Activated CD4-positive, alpha-beta memory T cell treated with anti-CD3 and anti-CD28 coated beads, Interleukin-2, amount 10 ng/mL, durations not matched to agents 7 days and 5 days (primary cell): ENCODE measurements at regions not wholly inside any gene's neighbourhood (a gene's known extent, or its start where the extent isn't known, plus 50 kb on each side); places are given as distances from the start of the nearest gene placed in this dataset.

Experiments used
- CTCF ChIA-PET: fragments of 350-600 bp; sonication (Branson Sonifier 250); formaldehyde crosslinking; loops from one replicate; lab custom pipeline; 2021; ENCODE audit warnings: antibody characterized with exemption, inconsistent platforms; lab: Charles Lee
- POLR2A ChIA-PET: fragments of 350-600 bp; sonication (Branson Sonifier 250); formaldehyde crosslinking; loops from one replicate; lab custom pipeline; 2021; ENCODE audit warnings: antibody characterized with exemption; lab: Charles Lee
- DNase-seq: peaks from one replicate; pipeline ENCODE4 v3.0.0-alpha.2; 2020
- H3K27ac Mint-ChIP-seq: one replicate; pipeline ENCODE4 v1.8.0; 2021; ENCODE audit warnings: mild to moderate bottlenecking, mixed read lengths
- H3K27me3 Mint-ChIP-seq: one replicate; pipeline ENCODE4 v1.8.0; 2021; ENCODE audit warnings: mixed read lengths
- H3K36me3 Mint-ChIP-seq: one replicate; pipeline ENCODE4 v1.8.0; 2021; ENCODE audit warnings: low read depth, mixed read lengths
- H3K4me1 Mint-ChIP-seq: one replicate; pipeline ENCODE4 v1.8.0; 2021; ENCODE audit warnings: mixed read lengths
- H3K4me3 Mint-ChIP-seq: one replicate; pipeline ENCODE4 v1.8.0; 2021; ENCODE audit warnings: mild to moderate bottlenecking, mixed read lengths
- H3K9me3 Mint-ChIP-seq: one replicate; pipeline ENCODE4 v1.8.0; 2021; ENCODE audit warnings: mixed read lengths

DNA sequence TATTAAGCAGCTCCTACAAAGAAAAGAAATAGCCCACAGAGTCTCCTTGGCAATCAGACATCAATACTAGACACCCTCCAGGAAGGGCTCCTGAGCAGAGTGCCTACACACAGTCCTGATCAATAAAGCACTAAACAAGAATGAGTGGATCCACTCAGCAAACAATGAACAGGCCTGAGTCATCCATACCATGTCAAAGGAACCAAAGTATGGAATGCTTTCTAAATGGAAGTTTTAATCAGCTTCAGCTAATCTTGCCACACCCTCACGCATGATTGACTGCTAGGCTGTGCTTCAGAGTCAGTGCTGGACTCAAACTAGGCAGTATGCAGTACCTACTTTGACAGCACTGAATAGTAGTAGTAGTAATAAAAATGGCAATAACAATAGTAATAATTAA, 392.7 kb upstream of the HTR2A start:
- Mint-ChIP-seq H3K36me3 (no peaks in the 10 kb centered on the region), H3K9me3 (no peaks in the 10 kb centered on the region), H3K4me1 (no peaks in the 10 kb centered on the region), H3K27ac (no peak overlapping the region), H3K4me3 (no peak overlapping the region), H3K27me3 (no peaks in the 10 kb centered on the region)
- ChIA-PET CTCF (no interaction called here), POLR2A (no interaction called here)
- DNase-seq = no peak

DNA sequence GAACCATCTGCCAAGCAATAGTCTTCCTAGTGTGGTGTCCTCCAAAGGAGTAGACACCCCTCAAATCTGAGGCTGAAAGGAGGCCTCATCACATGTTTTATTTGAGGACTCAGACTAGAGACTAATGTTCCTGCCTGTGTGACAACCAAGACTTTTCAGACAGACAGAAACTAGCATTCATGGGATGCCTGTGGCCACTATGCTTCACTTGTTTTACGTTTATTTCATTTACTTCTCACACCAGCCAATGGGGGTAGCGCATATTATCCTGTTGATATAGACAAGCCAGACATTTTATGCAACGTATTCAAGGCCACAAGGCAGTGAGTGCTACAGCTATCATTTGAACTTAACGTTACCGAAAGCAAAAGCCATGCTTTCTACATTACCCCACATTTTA, 391.7 kb upstream of the HTR2A start:
- Mint-ChIP-seq H3K27ac (no peak overlapping the region), H3K4me3 (no peak overlapping the region), H3K36me3 (no peaks in the 10 kb centered on the region), H3K9me3 (no peaks in the 10 kb centered on the region), H3K27me3 (no peaks in the 10 kb centered on the region), H3K4me1 (no peaks in the 10 kb centered on the region)
- no peak for DNase-seq
- CTCF ChIA-PET = no interaction called here
- POLR2A ChIA-PET = no interaction called here

DNA sequence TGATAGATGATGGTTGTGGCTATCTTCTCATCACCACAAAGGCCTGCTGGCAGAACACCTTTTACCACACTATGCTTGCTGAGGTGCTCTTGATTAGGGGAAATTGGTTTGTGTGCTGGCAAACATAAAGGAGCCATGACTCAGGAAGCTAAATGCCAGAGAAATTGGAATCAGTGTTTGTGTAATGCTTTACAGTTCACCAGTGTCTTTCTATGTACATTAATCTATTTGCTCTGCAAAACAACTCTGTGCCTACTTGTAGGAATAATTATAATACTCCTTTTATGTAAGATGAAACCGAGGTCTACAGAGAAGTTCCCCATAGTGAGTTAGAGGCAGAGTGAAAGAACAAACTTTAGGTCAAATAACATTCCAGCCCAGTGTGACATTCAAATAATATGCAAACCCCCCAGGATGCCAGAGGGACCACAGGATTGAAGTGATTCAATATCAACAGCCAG, 390.5 kb upstream of the HTR2A start:
- H3K9me3 Mint-ChIP-seq = no peaks in the 10 kb centered on the region
- H3K27ac Mint-ChIP-seq = no peak overlapping the region
- DNase-seq = no peak
- CTCF ChIA-PET = no interaction called here
- no peaks in the 10 kb centered on the region for H3K36me3 Mint-ChIP-seq
- H3K27me3 Mint-ChIP-seq = no peaks in the 10 kb centered on the region
- no peaks in the 10 kb centered on the region for H3K4me1 Mint-ChIP-seq
- POLR2A ChIA-PET = no interaction called here
- H3K4me3 Mint-ChIP-seq = no peak overlapping the region

DNA sequence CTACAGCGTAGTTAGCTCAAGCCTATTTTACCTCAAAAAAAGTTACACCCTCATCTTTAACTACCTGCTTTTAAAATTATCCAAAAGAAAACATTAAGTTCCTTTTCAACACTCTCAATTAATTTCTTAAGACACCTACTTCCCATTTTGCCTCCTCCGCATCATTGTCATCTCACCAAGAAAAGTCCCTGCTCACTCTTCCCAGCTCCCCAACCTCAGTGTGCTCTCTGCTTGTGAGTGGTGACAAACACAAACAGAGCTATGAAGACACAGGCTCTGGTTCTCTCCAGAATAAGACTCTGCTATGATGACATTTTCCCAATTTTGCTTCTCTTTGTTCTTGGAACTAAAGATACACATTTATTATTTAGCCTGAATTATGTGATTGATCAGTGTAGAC, 385.1 kb upstream of the HTR2A start:
- Mint-ChIP-seq H3K4me3 (no peak overlapping the region), H3K9me3 (no peaks in the 10 kb centered on the region), H3K27ac (no peak overlapping the region), H3K27me3 (no peaks in the 10 kb centered on the region), H3K36me3 (no peaks in the 10 kb centered on the region), H3K4me1 (no peaks in the 10 kb centered on the region)
- CTCF ChIA-PET = no interaction called here
- DNase-seq = no peak
- POLR2A ChIA-PET = no interaction called here

GRCh38 chr13:47279920-47280319, 383.1 kb upstream of the HTR2A start:
- no peaks in the 10 kb centered on the region for H3K27me3 Mint-ChIP-seq
- H3K9me3 Mint-ChIP-seq = no peaks in the 10 kb centered on the region
- H3K36me3 Mint-ChIP-seq = no peaks in the 10 kb centered on the region
- no peaks in the 10 kb centered on the region for H3K4me1 Mint-ChIP-seq
- no peak overlapping the region for H3K27ac Mint-ChIP-seq
- ChIA-PET CTCF (no interaction called here), POLR2A (no interaction called here)
- DNase-seq = no peak
- H3K4me3 Mint-ChIP-seq = no peak overlapping the region

DNA sequence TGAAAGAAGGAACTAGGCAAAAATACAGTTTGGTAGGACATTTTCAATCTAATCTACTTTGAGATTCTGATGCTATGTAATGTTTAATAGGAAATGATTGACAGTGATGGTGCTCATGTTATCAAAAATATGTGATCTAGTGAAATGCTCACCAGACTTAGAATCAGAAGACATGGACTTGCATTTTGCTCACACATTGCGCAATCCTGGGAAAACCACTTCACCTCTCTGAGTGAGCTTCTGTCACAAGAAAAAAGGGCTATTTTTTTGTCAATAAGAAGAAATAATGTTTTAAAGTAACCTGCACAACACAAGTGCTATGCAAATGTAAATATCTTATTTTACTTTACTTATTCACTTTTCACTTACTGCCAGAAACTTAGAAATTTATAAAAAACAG, 380.9 kb upstream of the HTR2A start:
- CTCF ChIA-PET = no interaction called here
- no peak overlapping the region for H3K27ac Mint-ChIP-seq
- no peaks in the 10 kb centered on the region for H3K36me3 Mint-ChIP-seq
- POLR2A ChIA-PET = no interaction called here
- H3K9me3 Mint-ChIP-seq = no peaks in the 10 kb centered on the region
- no peak overlapping the region for H3K4me3 Mint-ChIP-seq
- H3K27me3 Mint-ChIP-seq = no peaks in the 10 kb centered on the region
- no peak for DNase-seq
- H3K4me1 Mint-ChIP-seq = no peaks in the 10 kb centered on the region

GRCh38 chr13:47268270-47268669, 371.4 kb upstream of the HTR2A start:
- Mint-ChIP-seq H3K4me3 (no peak overlapping the region), H3K36me3 (no peaks in the 10 kb centered on the region), H3K9me3 (no peaks in the 10 kb centered on the region), H3K27me3 (no peaks in the 10 kb centered on the region), H3K4me1 (no peaks in the 10 kb centered on the region), H3K27ac (no peak overlapping the region)
- no peak for DNase-seq
- POLR2A ChIA-PET = no interaction called here
- CTCF ChIA-PET = no interaction called here

DNA sequence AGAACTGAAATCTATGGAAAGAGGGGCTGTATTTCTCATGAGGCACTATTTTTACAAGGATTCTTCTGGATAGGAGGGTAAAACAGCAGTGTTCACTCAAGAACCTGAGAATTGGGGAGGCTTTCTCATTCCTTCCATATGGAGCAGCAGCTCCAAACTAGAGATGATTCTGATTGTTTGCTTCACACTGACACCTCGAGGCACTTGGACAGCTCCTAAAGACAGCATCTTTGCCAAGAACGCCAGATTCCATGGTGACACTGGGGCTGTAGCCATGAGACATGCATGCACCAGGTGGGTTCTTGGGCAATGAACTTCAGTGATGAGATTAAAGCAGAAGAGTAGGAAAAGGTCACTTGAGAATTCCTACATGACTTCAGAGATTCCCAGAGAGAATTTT, 361.5 kb upstream of the HTR2A start:
- Mint-ChIP-seq H3K4me1 (no peaks in the 10 kb centered on the region), H3K27me3 (no peaks in the 10 kb centered on the region), H3K9me3 (no peaks in the 10 kb centered on the region), H3K27ac (no peak overlapping the region), H3K36me3 (no peaks in the 10 kb centered on the region), H3K4me3 (no peak overlapping the region)
- no peak for DNase-seq
- ChIA-PET CTCF (interaction anchor here (0.6 kb wide), 1 partner anchor 84 kb away, joined by 3 read pairs; no protein-coding TSS in a partner anchor), POLR2A (no interaction called here)

DNA sequence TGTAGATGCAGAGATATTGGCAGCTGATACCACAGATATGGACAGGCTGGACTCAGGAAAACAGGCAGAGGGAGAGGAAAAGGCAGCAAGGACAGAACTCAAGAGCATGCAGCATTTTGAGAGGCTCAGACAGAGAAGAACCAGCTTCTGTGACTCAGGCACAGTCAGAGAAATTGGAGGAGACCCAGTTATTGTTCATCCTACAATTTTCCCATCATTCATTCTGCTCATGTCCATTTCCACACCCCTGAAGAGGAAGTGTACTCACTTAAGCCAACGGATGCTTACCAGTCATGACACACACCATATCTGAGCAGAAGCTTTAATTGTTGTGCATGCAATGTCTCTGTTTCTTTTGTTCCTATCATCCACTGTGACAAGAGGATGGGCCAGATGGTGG, 359.8 kb upstream of the HTR2A start:
- Mint-ChIP-seq H3K27ac (no peak overlapping the region), H3K9me3 (no peaks in the 10 kb centered on the region), H3K27me3 (no peaks in the 10 kb centered on the region), H3K36me3 (no peaks in the 10 kb centered on the region), H3K4me1 (no peaks in the 10 kb centered on the region), H3K4me3 (no peak overlapping the region)
- no peak for DNase-seq
- CTCF ChIA-PET = no interaction called here
- POLR2A ChIA-PET = no interaction called here

GRCh38 chr13:47252627-47253026, 355.8 kb upstream of the HTR2A start:
- H3K4me1 Mint-ChIP-seq = no peaks in the 10 kb centered on the region
- H3K9me3 Mint-ChIP-seq = no peaks in the 10 kb centered on the region
- ChIA-PET CTCF (no interaction called here), POLR2A (no interaction called here)
- H3K4me3 Mint-ChIP-seq = no peak overlapping the region
- no peak for DNase-seq
- no peaks in the 10 kb centered on the region for H3K36me3 Mint-ChIP-seq
- no peak overlapping the region for H3K27ac Mint-ChIP-seq
- H3K27me3 Mint-ChIP-seq = no peaks in the 10 kb centered on the region

DNA sequence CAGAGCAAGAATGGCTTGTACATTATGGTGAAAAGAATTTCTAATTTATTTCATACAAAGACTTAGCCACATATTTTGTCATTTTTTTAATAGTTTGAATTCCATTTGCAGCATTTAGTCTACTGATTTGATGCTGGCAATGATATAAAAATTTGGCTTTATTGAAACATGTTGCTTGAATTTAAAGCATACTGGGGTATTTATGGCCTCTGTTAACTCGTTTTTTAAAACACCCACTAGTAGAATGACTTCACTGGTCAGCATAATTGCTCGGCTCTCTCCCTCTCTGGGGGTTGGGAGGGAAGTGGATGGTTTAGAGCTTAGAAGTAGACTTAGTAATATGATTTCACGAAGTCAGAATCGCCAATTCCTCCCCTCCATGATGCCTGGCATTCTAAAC, 354.9 kb upstream of the HTR2A start:
- Mint-ChIP-seq H3K4me1 (no peaks in the 10 kb centered on the region), H3K36me3 (no peaks in the 10 kb centered on the region), H3K4me3 (no peak overlapping the region), H3K9me3 (no peaks in the 10 kb centered on the region), H3K27ac (no peak overlapping the region), H3K27me3 (no peaks in the 10 kb centered on the region)
- ChIA-PET POLR2A (no interaction called here), CTCF (no interaction called here)
- DNase-seq = no peak

DNA sequence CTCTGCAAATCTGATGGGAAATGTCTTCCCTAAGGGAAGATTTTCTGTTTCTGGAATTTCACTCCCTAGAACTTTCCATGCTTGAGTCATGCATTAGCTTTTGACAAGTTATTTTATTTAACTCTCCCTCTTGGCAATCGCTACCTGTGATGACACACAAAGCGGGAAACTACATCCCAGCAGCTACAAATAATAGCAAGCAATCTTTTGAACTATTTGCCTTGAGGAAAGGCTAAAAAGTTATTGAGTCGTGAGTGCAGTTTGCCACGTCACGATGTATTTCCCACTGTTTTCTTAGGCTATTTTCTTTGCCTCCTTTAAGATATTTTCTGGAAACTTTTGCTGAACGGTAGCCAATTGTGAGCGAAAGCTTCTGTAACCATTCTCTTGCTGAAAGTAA, 353.3 kb upstream of the HTR2A start:
- H3K9me3 Mint-ChIP-seq = no peaks in the 10 kb centered on the region
- no peaks in the 10 kb centered on the region for H3K36me3 Mint-ChIP-seq
- H3K27me3 Mint-ChIP-seq = no peaks in the 10 kb centered on the region
- DNase-seq = no peak
- H3K27ac Mint-ChIP-seq = no peak overlapping the region
- POLR2A ChIA-PET = no interaction called here
- CTCF ChIA-PET = no interaction called here
- H3K4me1 Mint-ChIP-seq = no peaks in the 10 kb centered on the region
- H3K4me3 Mint-ChIP-seq = no peak overlapping the region

GRCh38 chr13:47249266-47249665, 352.4 kb upstream of the HTR2A start:
- Mint-ChIP-seq H3K9me3 (no peaks in the 10 kb centered on the region), H3K4me1 (no peaks in the 10 kb centered on the region), H3K4me3 (no peak overlapping the region), H3K27ac (no peak overlapping the region), H3K27me3 (no peaks in the 10 kb centered on the region), H3K36me3 (no peaks in the 10 kb centered on the region)
- ChIA-PET POLR2A (no interaction called here), CTCF (no interaction called here)
- DNase-seq = no peak

DNA sequence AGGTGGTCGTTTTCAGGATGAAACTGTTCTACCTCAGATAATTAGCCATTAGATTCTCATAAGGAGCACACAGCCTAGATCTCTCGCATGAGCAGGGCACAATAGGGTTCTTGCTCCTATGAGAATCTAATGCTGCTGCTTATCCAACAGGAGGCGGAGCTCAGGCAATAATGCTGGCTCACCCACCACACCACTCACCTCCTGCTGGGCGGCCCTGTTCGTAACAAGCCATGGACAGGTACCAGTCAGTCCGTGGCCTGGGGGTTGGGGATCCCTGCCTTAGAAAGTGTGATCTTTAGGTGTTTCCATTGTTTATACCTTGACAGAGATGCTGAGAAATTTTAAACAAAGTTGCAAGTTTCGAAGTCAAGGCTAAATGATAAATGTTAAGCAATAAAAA, 344.6 kb upstream of the HTR2A start:
- no peak overlapping the region for H3K4me3 Mint-ChIP-seq
- no peaks in the 10 kb centered on the region for H3K4me1 Mint-ChIP-seq
- DNase-seq = no peak
- H3K9me3 Mint-ChIP-seq = no peaks in the 10 kb centered on the region
- ChIA-PET POLR2A (no interaction called here), CTCF (no interaction called here)
- H3K36me3 Mint-ChIP-seq = no peaks in the 10 kb centered on the region
- no peaks in the 10 kb centered on the region for H3K27me3 Mint-ChIP-seq
- H3K27ac Mint-ChIP-seq = no peak overlapping the region

DNA sequence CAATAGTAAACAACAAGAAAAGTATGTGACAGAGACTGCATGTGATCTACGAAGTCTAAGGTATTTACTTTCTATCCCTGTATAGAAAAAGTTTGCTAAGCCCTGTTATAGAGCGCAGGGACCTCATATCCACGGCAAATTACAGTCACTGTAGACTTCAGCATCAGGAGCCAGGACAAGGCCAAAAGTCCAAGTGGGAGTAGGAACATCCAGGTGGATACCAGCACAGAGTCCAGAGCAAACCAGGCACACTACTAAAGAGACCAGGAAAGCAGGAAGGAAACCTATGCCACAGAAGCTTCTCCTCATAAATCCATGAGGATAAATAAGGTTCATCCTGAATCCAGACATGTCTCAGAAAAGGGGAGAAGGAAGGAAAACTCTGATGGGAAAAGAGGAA, 342.2 kb upstream of the HTR2A start:
- no peaks in the 10 kb centered on the region for H3K36me3 Mint-ChIP-seq
- H3K4me3 Mint-ChIP-seq = no peak overlapping the region
- POLR2A ChIA-PET = no interaction called here
- no peak overlapping the region for H3K27ac Mint-ChIP-seq
- no peaks in the 10 kb centered on the region for H3K9me3 Mint-ChIP-seq
- CTCF ChIA-PET = no interaction called here
- DNase-seq = no peak
- no peaks in the 10 kb centered on the region for H3K4me1 Mint-ChIP-seq
- H3K27me3 Mint-ChIP-seq = no peaks in the 10 kb centered on the region
